ENCODE measurements at regions not wholly inside any gene's neighbourhood (a gene's known extent, or its start where the extent isn't known, plus 50 kb on each side); places are given as distances from the start of the nearest gene placed in this dataset.

DNA sequence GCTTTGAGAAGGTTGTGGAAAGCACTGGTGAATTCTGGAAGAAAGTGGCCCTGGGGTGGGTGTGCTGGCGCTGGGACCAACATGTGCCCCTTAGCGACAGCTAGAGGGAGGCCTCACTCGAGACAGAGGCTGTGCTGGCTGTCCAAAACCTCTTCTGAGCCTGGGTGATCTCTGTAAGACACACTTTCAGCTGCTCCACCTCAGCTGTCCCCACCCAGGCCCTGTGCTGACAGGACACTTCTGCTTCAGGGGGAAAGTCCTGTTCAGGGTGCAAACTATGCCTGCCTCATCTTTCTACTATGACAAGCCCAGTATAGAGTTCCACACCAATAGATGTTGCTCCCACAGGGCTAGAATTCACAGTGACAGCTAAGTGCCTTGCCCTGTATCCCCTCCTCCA is 426.4 kb downstream of the MED10 start:
- TF ChIP-seq, protein P1, sequence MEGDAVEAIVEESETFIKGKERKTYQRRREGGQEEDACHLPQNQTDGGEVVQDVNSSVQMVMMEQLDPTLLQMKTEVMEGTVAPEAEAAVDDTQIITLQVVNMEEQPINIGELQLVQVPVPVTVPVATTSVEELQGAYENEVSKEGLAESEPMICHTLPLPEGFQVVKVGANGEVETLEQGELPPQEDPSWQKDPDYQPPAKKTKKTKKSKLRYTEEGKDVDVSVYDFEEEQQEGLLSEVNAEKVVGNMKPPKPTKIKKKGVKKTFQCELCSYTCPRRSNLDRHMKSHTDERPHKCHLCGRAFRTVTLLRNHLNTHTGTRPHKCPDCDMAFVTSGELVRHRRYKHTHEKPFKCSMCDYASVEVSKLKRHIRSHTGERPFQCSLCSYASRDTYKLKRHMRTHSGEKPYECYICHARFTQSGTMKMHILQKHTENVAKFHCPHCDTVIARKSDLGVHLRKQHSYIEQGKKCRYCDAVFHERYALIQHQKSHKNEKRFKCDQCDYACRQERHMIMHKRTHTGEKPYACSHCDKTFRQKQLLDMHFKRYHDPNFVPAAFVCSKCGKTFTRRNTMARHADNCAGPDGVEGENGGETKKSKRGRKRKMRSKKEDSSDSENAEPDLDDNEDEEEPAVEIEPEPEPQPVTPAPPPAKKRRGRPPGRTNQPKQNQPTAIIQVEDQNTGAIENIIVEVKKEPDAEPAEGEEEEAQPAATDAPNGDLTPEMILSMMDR (IDR thresholded peaks at IDR 0.05; ENCODE audit: control extremely low read depth in 1 of 3, insufficient read depth in 1 of 3, low read depth in 1 of 3, low read length in 3 of 3): no peak
- TF ChIP-seq EP300 (IDR thresholded peaks at IDR 0.05; ENCODE audit: borderline replicate concordance in 1 of 2, low read depth in 2 of 2, low read length in 2 of 2) (no peak), POLR2AphosphoS5 (IDR thresholded peaks at IDR 0.05; ENCODE audit: low read depth, low read length) (no peak), BRCA1 (IDR thresholded peaks at IDR 0.05; ENCODE audit: low read depth, low read length) (no peak)

Data from H1 (cell line).